GM10266 (cell line): ENCODE measurements at regions not wholly inside any gene's neighbourhood (a gene's known extent, or its start where the extent isn't known, plus 50 kb on each side); places are given as distances from the start of the nearest gene placed in this dataset.

Source experiments
- DNase-seq: peaks from one replicate; pipeline ENCODE4 v3.0.0; 2012; ENCODE audit errors: extremely low spot score
- CTCF ChIP-seq: IDR thresholded peaks from 2 replicates; pipeline ENCODE4 v1.5.1; 2012; ENCODE audit warnings: mild to moderate bottlenecking, low read depth; ENCODE audit not compliant: control insufficient read depth, insufficient read depth; ENCODE audit errors: missing control alignments

DNA sequence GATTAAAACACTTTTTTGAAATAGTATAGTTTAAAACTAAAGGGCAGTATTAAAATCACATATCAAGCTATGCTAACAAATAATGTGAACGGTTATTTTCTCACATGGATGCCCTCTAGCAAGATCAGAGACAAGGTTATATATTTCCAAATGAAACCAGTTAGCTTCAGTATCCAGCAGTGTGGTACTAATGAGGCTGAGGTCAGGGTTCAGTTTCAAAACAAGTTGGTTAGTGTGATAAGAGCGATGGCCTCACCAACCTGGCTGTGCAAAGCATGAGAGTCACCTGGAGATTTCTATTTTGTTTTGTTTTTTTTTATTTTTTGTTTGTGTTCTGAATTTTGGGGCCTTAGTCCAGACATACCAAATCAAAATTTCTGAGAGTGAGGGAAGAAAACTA, 352.2 kb upstream of the KITLG start:
- TF ChIP-seq CTCF, result no peak
- no peak for DNase-seq

DNA sequence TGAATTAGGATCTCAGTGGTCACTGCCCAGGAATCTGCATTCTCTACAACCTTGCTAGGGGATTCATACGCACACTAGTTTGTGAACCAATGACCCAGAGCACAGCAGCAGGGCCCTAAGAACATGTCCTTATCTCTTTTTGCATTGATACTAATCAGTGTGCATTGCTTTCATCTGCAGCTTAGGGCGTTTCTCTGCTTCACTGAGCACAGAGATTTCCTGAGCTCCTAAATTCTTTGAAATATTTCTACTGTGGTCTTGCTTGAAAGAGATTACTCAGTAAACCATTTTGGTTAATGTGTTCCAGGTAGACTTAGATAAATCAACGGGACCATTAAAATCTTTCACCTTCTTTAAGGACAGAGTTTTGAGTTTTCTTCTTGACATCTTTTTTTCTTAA, 351.3 kb upstream of the KITLG start:
- DNase-seq, result no peak
- TF ChIP-seq CTCF, result no peak

DNA sequence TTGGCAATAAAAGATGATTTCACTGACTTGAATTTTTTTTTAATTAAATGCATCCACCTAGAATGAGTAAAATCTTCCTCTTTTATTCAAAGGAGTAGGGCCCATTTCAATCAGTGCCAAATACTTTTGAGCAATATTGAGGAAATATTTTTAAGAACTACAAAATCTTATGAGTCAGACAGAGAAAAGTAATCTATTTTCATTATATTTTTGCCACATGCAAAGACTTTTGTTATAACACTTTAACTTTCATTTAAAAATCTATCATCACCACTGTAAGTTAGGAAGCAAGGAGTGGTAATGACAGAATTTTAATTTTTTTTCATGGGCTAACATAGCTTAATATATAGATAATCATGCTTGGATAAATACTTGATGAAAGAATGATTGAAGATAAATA, 345.2 kb upstream of the KITLG start:
- no peak for TF ChIP-seq CTCF
- DNase-seq, result no peak

DNA sequence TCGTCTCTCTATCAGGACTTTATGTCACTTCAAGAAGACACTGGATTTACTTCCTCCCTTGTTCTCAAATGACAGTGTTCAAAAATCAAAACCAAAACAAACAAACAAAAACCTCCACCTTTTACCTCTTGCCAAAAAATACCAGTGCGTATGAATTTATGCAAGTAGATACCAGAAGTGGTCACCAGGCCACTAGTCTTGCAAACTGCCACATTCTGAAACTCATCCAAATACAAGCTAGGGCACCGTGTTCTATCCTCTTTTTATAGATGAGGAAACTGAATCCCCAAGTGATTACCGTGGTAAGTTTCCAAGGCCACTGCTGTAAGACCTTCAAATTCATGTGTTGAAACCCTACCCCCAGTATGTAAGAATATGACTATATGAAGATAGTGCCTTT, 343.9 kb upstream of the KITLG start:
- no peak for TF ChIP-seq CTCF
- DNase-seq, result no peak

GRCh38 chr12:88923631-88924030, 343.4 kb upstream of the KITLG start:
- no peak for TF ChIP-seq CTCF

DNA sequence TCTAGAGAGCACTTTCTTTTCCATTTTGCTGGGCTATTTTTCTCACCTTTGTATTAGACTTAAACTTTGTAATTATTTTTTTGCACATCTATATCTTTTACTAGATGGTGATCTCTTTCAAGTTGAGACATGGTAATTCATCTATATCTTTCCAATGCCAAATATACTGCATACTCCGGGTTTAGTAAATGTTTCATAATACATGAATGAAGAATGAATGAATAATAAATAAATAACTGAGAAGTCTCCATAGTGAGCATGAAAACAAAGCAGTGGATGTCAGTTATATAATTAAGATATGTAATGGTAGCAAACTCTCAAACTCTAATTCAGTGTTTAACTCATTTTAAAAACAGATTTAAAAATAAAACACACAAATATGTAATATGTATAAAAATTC, 342.5 kb upstream of the KITLG start:
- TF ChIP-seq CTCF, result no peak
- DNase-seq, result no peak

More at GRCh38 chr12:88923631-88924030, 343.4 kb upstream of the KITLG start:
- DNase-seq, result no peak

DNA sequence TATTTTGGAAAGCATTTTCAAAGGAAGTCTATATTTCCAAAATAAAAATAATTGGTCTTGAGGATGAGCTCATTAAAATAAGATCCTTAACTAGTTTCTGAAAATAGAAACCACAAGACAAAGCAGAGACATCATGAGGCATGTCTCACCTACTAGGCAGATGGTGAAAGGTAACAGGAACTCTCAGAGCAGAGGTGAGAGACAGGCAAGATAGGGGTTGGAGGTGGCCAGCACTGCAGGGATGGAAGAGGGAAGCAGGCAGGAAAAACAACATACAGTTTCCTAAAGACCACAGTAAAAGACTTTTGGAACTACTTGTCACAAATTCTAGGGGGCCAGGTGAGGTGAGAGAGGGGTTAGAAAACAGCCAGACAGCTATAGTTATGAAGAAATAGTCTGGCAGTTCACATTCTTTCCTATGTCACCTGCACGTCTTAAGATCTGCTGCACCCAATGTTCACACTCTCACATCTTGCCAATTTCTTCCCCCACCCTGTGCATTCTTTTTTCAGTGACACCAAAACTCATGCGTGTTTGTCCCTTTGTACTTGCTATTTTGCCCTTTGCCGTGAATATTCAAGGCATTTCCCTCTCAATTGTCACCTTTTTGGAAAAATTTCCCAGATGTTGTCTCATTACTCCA, 341.7 kb upstream of the KITLG start:
- no peak for DNase-seq
- no peak for TF ChIP-seq CTCF
